CMK (cell line): ENCODE measurements at regions not wholly inside any gene's neighbourhood (a gene's known extent, or its start where the extent isn't known, plus 50 kb on each side); places are given as distances from the start of the nearest gene placed in this dataset.
A peak's percentile ranks its signal among the peaks of the same experiment; 100 is the strongest.
"Not testable (repeated sequence)": the region's sequence is repeated elsewhere in the genome, so short reads cannot be mapped to it uniquely, and the experiment has no call there.

Experiments
- DNase-seq: peaks from one replicate; pipeline ENCODE4 v3.0.0-alpha.2; 2010; ENCODE audit warnings: low read depth

- no peak for DNase-seq
These were observed 615.6 kb downstream of the CENPC start for GRCh38 chr4:66929748-66930147.

GRCh38 chr4:66928881-66929280 lies 616.4 kb downstream of the CENPC start:
- not testable (repeated sequence) for DNase-seq

- no peak for DNase-seq
These were observed 617.4 kb downstream of the CENPC start for GRCh38 chr4:66927937-66928336.

GRCh38 chr4:66926687-66927086 lies 618.6 kb downstream of the CENPC start:
- DNase-seq = no peak

GRCh38 chr4:66923081-66923865 lies 622.0 kb downstream of the CENPC start:
- no peak for DNase-seq

- no peak for DNase-seq
These were observed 623.9 kb downstream of the CENPC start for GRCh38 chr4:66921433-66921832.

- DNase-seq = no peak
These were observed 624.8 kb downstream of the CENPC start for GRCh38 chr4:66920514-66920913.

GRCh38 chr4:66911880-66912279 lies 633.4 kb downstream of the CENPC start:
- no peak for DNase-seq

GRCh38 chr4:66906314-66906713 lies 639.0 kb downstream of the CENPC start:
- DNase-seq = no peak

GRCh38 chr4:66899422-66900065 lies 645.8 kb downstream of the CENPC start:
- no peak for DNase-seq

GRCh38 chr4:66893807-66894206 lies 651.5 kb downstream of the CENPC start:
- DNase-seq = no peak

GRCh38 chr4:66887061-66887460 lies 658.2 kb downstream of the CENPC start:
- DNase-seq = no peak

- DNase-seq = no peak
These were observed 659.7 kb downstream of the CENPC start for GRCh38 chr4:66885501-66886165.

GRCh38 chr4:66876946-66877345 lies 668.4 kb downstream of the CENPC start:
- no peak for DNase-seq

GRCh38 chr4:66872661-66873060 lies 672.6 kb downstream of the CENPC start:
- DNase-seq = no peak

GRCh38 chr4:66863481-66863880 lies 681.8 kb downstream of the CENPC start:
- DNase-seq = no peak

- no peak for DNase-seq
These were observed 689.3 kb downstream of the CENPC start for GRCh38 chr4:66855956-66856355.

- DNase-seq = no peak
These were observed 691.5 kb downstream of the CENPC start for GRCh38 chr4:66853845-66854244.

GRCh38 chr4:66852843-66853242 lies 692.5 kb downstream of the CENPC start:
- DNase-seq = peak; percentile 53

- no peak for DNase-seq
These were observed 695.7 kb downstream of the CENPC start for GRCh38 chr4:66849596-66849995.

GRCh38 chr4:66842724-66843088 lies 702.6 kb downstream of the CENPC start:
- no peak for DNase-seq

GRCh38 chr4:66842026-66842723 lies 703.1 kb downstream of the CENPC start:
- DNase-seq = no peak

GRCh38 chr4:66840178-66840577 lies 705.1 kb downstream of the CENPC start:
- no peak for DNase-seq
